IPS-18a (cell line): ENCODE measurements at regions not wholly inside any gene's neighbourhood (a gene's known extent, or its start where the extent isn't known, plus 50 kb on each side); places are given as distances from the start of the nearest gene placed in this dataset.

Experiments
- H3K27ac ChIP-seq: one replicate; pipeline ENCODE4 v1.5.1; 2013; ENCODE audit warnings: low read length
- H3K27me3 ChIP-seq: one replicate; pipeline ENCODE4 v1.6.1; 2013; ENCODE audit warnings: mild to moderate bottlenecking, low read length; ENCODE audit not compliant: control insufficient read depth, insufficient read depth
- H3K36me3 ChIP-seq: one replicate; pipeline ENCODE4 v1.6.1; 2013; ENCODE audit warnings: low read depth, low read length; ENCODE audit not compliant: control insufficient read depth
- H3K4me1 ChIP-seq: one replicate; pipeline ENCODE4 v1.6.1; 2013; ENCODE audit warnings: low read depth, low read length; ENCODE audit not compliant: control insufficient read depth
- H3K4me3 ChIP-seq: one replicate; pipeline ENCODE4 v1.5.1; 2013; ENCODE audit warnings: low read length
- H3K9ac ChIP-seq: one replicate; pipeline ENCODE4 v1.6.1; 2013; ENCODE audit warnings: mild to moderate bottlenecking, low read length, moderate library complexity
- H3K9me3 ChIP-seq: one replicate; pipeline ENCODE4 v1.6.1; 2013; ENCODE audit warnings: low read depth, low read length; ENCODE audit not compliant: control insufficient read depth

- Histone ChIP-seq H3K9me3 (peaks cover 3% of the 10 kb centered on the region), H3K36me3 (no peaks in the 10 kb centered on the region), H3K4me3 (no peak overlapping the region), H3K9ac (no peak overlapping the region), H3K27me3 (no peaks in the 10 kb centered on the region), H3K4me1 (no peaks in the 10 kb centered on the region), H3K27ac (no peak overlapping the region)
Observed at GRCh38 chr3:170713653-170714052, 127.8 kb upstream of the SLC7A14 start.

GRCh38 chr3:170712798-170713197, 126.9 kb upstream of the SLC7A14 start:
- Histone ChIP-seq H3K4me1 (no peaks in the 10 kb centered on the region), H3K36me3 (no peaks in the 10 kb centered on the region), H3K27me3 (no peaks in the 10 kb centered on the region), H3K4me3 (no peak overlapping the region), H3K9me3 (peaks cover 3% of the 10 kb centered on the region), H3K9ac (no peak overlapping the region), H3K27ac (no peak overlapping the region)

- H3K4me3 ChIP-seq: no peak overlapping the region
- no peaks in the 10 kb centered on the region for H3K36me3 ChIP-seq
- no peaks in the 10 kb centered on the region for H3K27me3 ChIP-seq
- no peak overlapping the region for H3K9ac ChIP-seq
- H3K4me1 ChIP-seq: no peaks in the 10 kb centered on the region
- H3K9me3 ChIP-seq: peaks cover 3% of the 10 kb centered on the region
- no peak overlapping the region for H3K27ac ChIP-seq
Observed at GRCh38 chr3:170712336-170712735, 126.5 kb upstream of the SLC7A14 start.

- Histone ChIP-seq H3K9ac (no peak overlapping the region), H3K4me3 (no peak overlapping the region), H3K9me3 (peaks cover 3% of the 10 kb centered on the region), H3K27me3 (no peaks in the 10 kb centered on the region), H3K4me1 (no peaks in the 10 kb centered on the region), H3K27ac (no peak overlapping the region), H3K36me3 (no peaks in the 10 kb centered on the region)
Observed at GRCh38 chr3:170711786-170712185, 125.9 kb upstream of the SLC7A14 start.

- Histone ChIP-seq H3K9me3 (peaks cover 3% of the 10 kb centered on the region), H3K27me3 (no peaks in the 10 kb centered on the region), H3K9ac (no peak overlapping the region), H3K4me3 (no peak overlapping the region), H3K27ac (no peak overlapping the region), H3K4me1 (no peaks in the 10 kb centered on the region), H3K36me3 (no peaks in the 10 kb centered on the region)
Observed at GRCh38 chr3:170709046-170709445, 123.2 kb upstream of the SLC7A14 start.

GRCh38 chr3:170707899-170708298, 122.0 kb upstream of the SLC7A14 start:
- H3K27ac ChIP-seq: no peak overlapping the region
- H3K9me3 ChIP-seq: peaks cover 3% of the 10 kb centered on the region
- no peaks in the 10 kb centered on the region for H3K4me1 ChIP-seq
- no peaks in the 10 kb centered on the region for H3K27me3 ChIP-seq
- no peaks in the 10 kb centered on the region for H3K36me3 ChIP-seq
- no peak overlapping the region for H3K4me3 ChIP-seq
- H3K9ac ChIP-seq: no peak overlapping the region

- H3K4me3 ChIP-seq: no peak overlapping the region
- H3K36me3 ChIP-seq: no peaks in the 10 kb centered on the region
- no peak overlapping the region for H3K27ac ChIP-seq
Observed at GRCh38 chr3:170705131-170705530, 119.3 kb upstream of the SLC7A14 start.

GRCh38 chr3:170703121-170703588, 117.3 kb upstream of the SLC7A14 start:
- Histone ChIP-seq H3K27me3 (no peaks in the 10 kb centered on the region), H3K9me3 (no peaks in the 10 kb centered on the region), H3K4me3 (no peak overlapping the region), H3K27ac (no peak overlapping the region), H3K9ac (no peak overlapping the region), H3K4me1 (peaks cover 3% of the 10 kb centered on the region), H3K36me3 (no peaks in the 10 kb centered on the region)

More at GRCh38 chr3:170705131-170705530, 119.3 kb upstream of the SLC7A14 start:
- H3K27me3 ChIP-seq: no peaks in the 10 kb centered on the region
- H3K4me1 ChIP-seq: no peaks in the 10 kb centered on the region
- H3K9me3 ChIP-seq: peaks cover 3% of the 10 kb centered on the region
- no peak overlapping the region for H3K9ac ChIP-seq

GRCh38 chr3:170701696-170702678, 116.1 kb upstream of the SLC7A14 start:
- H3K27ac ChIP-seq: no peak overlapping the region
- peaks cover 10% of the 10 kb centered on the region for H3K4me1 ChIP-seq
- H3K27me3 ChIP-seq: no peaks in the 10 kb centered on the region
- no peaks in the 10 kb centered on the region for H3K36me3 ChIP-seq
- no peaks in the 10 kb centered on the region for H3K9me3 ChIP-seq
- no peak overlapping the region for H3K9ac ChIP-seq
- no peak overlapping the region for H3K4me3 ChIP-seq

GRCh38 chr3:170700054-170700404, 114.2 kb upstream of the SLC7A14 start:
- Histone ChIP-seq H3K27me3 (no peaks in the 10 kb centered on the region), H3K27ac (no peak overlapping the region), H3K4me1 (peaks cover 10% of the 10 kb centered on the region), H3K9ac (no peak overlapping the region), H3K9me3 (no peaks in the 10 kb centered on the region), H3K36me3 (no peaks in the 10 kb centered on the region), H3K4me3 (no peak overlapping the region)

GRCh38 chr3:170699158-170700053, 113.5 kb upstream of the SLC7A14 start:
- Histone ChIP-seq H3K9ac (no peak overlapping the region), H3K36me3 (no peaks in the 10 kb centered on the region), H3K9me3 (no peaks in the 10 kb centered on the region), H3K27ac (no peak overlapping the region), H3K4me3 (no peak overlapping the region), H3K27me3 (no peaks in the 10 kb centered on the region), H3K4me1 (peaks cover 10% of the 10 kb centered on the region)
